ENCODE measurements at regions not wholly inside any gene's neighbourhood (a gene's known extent, or its start where the extent isn't known, plus 50 kb on each side); places are given as distances from the start of the nearest gene placed in this dataset.

GRCh38 chr1:222278501-222278900 is 269.4 kb downstream of the HHIPL2 start:
- no peak overlapping the region for H3K27ac ChIP-seq (ENCODE audit: low read depth, low read length)
- H3K79me2 ChIP-seq (ENCODE audit: insufficient read depth, low read length) = no peaks in the 10 kb centered on the region
- ChIA-PET CTCF (no interaction called here), RAD21 (ENCODE audit: low non-redundant PET in 1 of 2, low total read pairs in 2 of 2, uncharacterized antibody in 2 of 2, unreplicated experiment in 2 of 2) (no interaction called here), POLR2A (no interaction called here)
- H2AFZ ChIP-seq (ENCODE audit: low read depth, low read length, poor library complexity, severe bottlenecking) = no peak overlapping the region
- H3K9ac ChIP-seq (ENCODE audit: low read length) = no peak overlapping the region
- ATAC-seq = no peak
- TF ChIP-seq ELF1 (IDR thresholded peaks at IDR 0.05; ENCODE audit: borderline replicate concordance, low read depth) (no peak), MAX (IDR thresholded peaks at IDR 0.05) (no peak), FOSL1 (IDR thresholded peaks at IDR 0.05; ENCODE audit: low read depth) (no peak), CTCF (IDR thresholded peaks at IDR 0.05 in 2 of 3, conservative IDR thresholded peaks at IDR 0.05 in 1 of 3; ENCODE audit: borderline replicate concordance in 1 of 3, insufficient read depth in 1 of 3, low read depth in 2 of 3, low read length in 2 of 3) (no peak), ZBTB33 (IDR thresholded peaks at IDR 0.05; ENCODE audit: extremely low read depth, insufficient replicate concordance, low read length) (no peak), SIN3A (IDR thresholded peaks at IDR 0.05; ENCODE audit: low read depth) (no peak), CEBPB (IDR thresholded peaks at IDR 0.05; ENCODE audit: low read depth) (no peak), POLR2A (IDR thresholded peaks at IDR 0.05; ENCODE audit: borderline replicate concordance, extremely low read depth, insufficient read depth, insufficient read length) (no peak), ZNF274 (IDR thresholded peaks at IDR 0.05; ENCODE audit: low read depth, low read length) (no peak), EGR1 (IDR thresholded peaks at IDR 0.05; ENCODE audit: low read depth) (no peak), TCF7L2 (IDR thresholded peaks at IDR 0.05; ENCODE audit: borderline replicate concordance, extremely low read depth, insufficient read depth, insufficient read length) (no peak), SP1 (IDR thresholded peaks at IDR 0.05; ENCODE audit: low read depth) (no peak), YY1 (IDR thresholded peaks at IDR 0.05; ENCODE audit: extremely low read depth, insufficient replicate concordance, low read depth, low read length) (no peak), EZH2 (IDR thresholded peaks at IDR 0.05) (no peak), POLR2AphosphoS5 (IDR thresholded peaks at IDR 0.05; ENCODE audit: low read depth, low read length) (no peak)
- TF ChIP-seq, protein P1, sequence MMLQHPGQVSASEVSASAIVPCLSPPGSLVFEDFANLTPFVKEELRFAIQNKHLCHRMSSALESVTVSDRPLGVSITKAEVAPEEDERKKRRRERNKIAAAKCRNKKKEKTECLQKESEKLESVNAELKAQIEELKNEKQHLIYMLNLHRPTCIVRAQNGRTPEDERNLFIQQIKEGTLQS (IDR thresholded peaks at IDR 0.05) = no peak
- no TSS peak for BruUV-seq (replicated peaks)
- intact Hi-C loops (cut with micrococcal nuclease) = no loop called here
- H3K4me2 ChIP-seq (ENCODE audit: low read length) = no peak overlapping the region
- H3K4me3 ChIP-seq (replicated peaks in 1 of 2; ENCODE audit: low read depth in 1 of 2, low read length in 2 of 2) = no peak overlapping the region
- H3K9me3 ChIP-seq (ENCODE audit: control insufficient read depth in 1 of 2, insufficient read depth in 1 of 2, low read depth in 1 of 2, low read length in 2 of 2) = no peaks in the 10 kb centered on the region
- DNase-seq (ENCODE audit: low read depth, low spot score) = no peak
- H3K36me3 ChIP-seq (ENCODE audit: control insufficient read depth in 1 of 2, insufficient read depth in 2 of 2, low read length in 2 of 2) = no peaks in the 10 kb centered on the region
- no peaks in the 10 kb centered on the region for H3K27me3 ChIP-seq (ENCODE audit: insufficient read depth, low read length)
- H3K4me1 ChIP-seq (ENCODE audit: control insufficient read depth in 1 of 2, insufficient read depth in 2 of 2, low read length in 2 of 2) = no peaks in the 10 kb centered on the region
- no peaks in the 10 kb centered on the region for H4K20me1 ChIP-seq (ENCODE audit: insufficient read depth)
- no peaks in the 10 kb centered on the region for H3K9me2 ChIP-seq (ENCODE audit: insufficient read depth)

Measured in HCT116 (cell line).